GM12891 (cell line): ENCODE measurements at regions not wholly inside any gene's neighbourhood (a gene's known extent, or its start where the extent isn't known, plus 50 kb on each side); places are given as distances from the start of the nearest gene placed in this dataset.

Source experiments
- POLR2A ChIP-seq: IDR thresholded peaks from 2 replicates; pipeline ENCODE4 v1.6.1; 2011; ENCODE audit warnings: low read depth, low read length, control low read depth
- POLR2AphosphoS5 ChIP-seq: IDR thresholded peaks from 2 replicates; pipeline ENCODE4 v1.6.1; 2011; ENCODE audit warnings: low read depth, low read length, control low read depth
- TAF1 ChIP-seq: IDR thresholded peaks from 2 replicates; pipeline ENCODE4 v1.6.1; 2011; ENCODE audit warnings: low read depth, low read length, control low read depth

GRCh38 chr2:2707206-2707991, 376.3 kb upstream of the MYT1L start:
- TF ChIP-seq POLR2AphosphoS5 (no peak), POLR2A (no peak), TAF1 (no peak)
